CD8-positive, alpha-beta memory T cell (primary cell): ENCODE measurements at regions not wholly inside any gene's neighbourhood (a gene's known extent, or its start where the extent isn't known, plus 50 kb on each side); places are given as distances from the start of the nearest gene placed in this dataset.
"Not testable (repeated sequence)": the region's sequence is repeated elsewhere in the genome, so short reads cannot be mapped to it uniquely, and the experiment has no call there.

Source experiments
- CTCF ChIA-PET: fragments of 350-600 bp; sonication (Branson Sonifier 250); formaldehyde crosslinking; loops from one replicate; lab custom pipeline; 2021; ENCODE audit warnings: antibody characterized with exemption; lab: Charles Lee
- POLR2A ChIA-PET: fragments of 350-600 bp; sonication (Branson Sonifier 250); formaldehyde crosslinking; loops from one replicate; lab custom pipeline; 2021; ENCODE audit warnings: antibody characterized with exemption; lab: Charles Lee
- DNase-seq, 5 donors: peaks; one replicate each; pipeline versions ENCODE4 v3.0.0 to v3.0.0-alpha.2; 2020 to 2022; ENCODE audit warnings: mixed read lengths in 1 of 5
- H3K27ac ChIP-seq: one replicate; pipeline ENCODE4 v1.7.0; 2013; ENCODE audit warnings: low read depth, mild to moderate bottlenecking, low read length, moderate library complexity
- H3K27me3 ChIP-seq: 2 replicates; pipeline ENCODE4 v1.7.0; 2013; ENCODE audit warnings: low read length, mild to moderate bottlenecking; ENCODE audit not compliant: insufficient read depth, poor library complexity, severe bottlenecking
- H3K36me3 ChIP-seq: 2 replicates; pipeline ENCODE4 v1.7.0; 2013; ENCODE audit warnings: mild to moderate bottlenecking, low read length, moderate library complexity; ENCODE audit not compliant: insufficient read depth
- H3K4me1 ChIP-seq: 2 replicates; pipeline ENCODE4 v1.7.0; 2013; ENCODE audit warnings: mild to moderate bottlenecking, low read length, moderate library complexity; ENCODE audit not compliant: insufficient read depth
- H3K4me3 ChIP-seq: 2 replicates; pipeline ENCODE4 v1.7.0; 2013; ENCODE audit warnings: mild to moderate bottlenecking, low read length
- H3K9me3 ChIP-seq: 2 replicates; pipeline ENCODE4 v1.7.0; 2013; ENCODE audit warnings: mild to moderate bottlenecking, low read length
- H3K27ac Mint-ChIP-seq, 8 donors: one replicate each; pipeline ENCODE4 v1.8.0; 2020 to 2021; ENCODE audit warnings: mixed read lengths in 8 of 8, mild to moderate bottlenecking in 6 of 8, inconsistent platforms in 3 of 8, moderate library complexity in 3 of 8
- H3K27me3 Mint-ChIP-seq, 2 donors: one replicate each; pipeline ENCODE4 v1.8.0; 2020 to 2021; ENCODE audit warnings: mixed read lengths in 2 of 2, mild to moderate bottlenecking in 1 of 2, moderate library complexity in 1 of 2
- H3K36me3 Mint-ChIP-seq, 3 donors: one replicate each; pipeline ENCODE4 v1.8.0; 2020 to 2021; ENCODE audit warnings: mixed read lengths in 3 of 3, inconsistent platforms in 1 of 3, mild to moderate bottlenecking in 1 of 3
- H3K4me1 Mint-ChIP-seq, 3 donors: one replicate each; pipeline ENCODE4 v1.8.0; 2020 to 2021; ENCODE audit warnings: mixed read lengths in 3 of 3, inconsistent platforms in 1 of 3, mild to moderate bottlenecking in 1 of 3
- H3K4me3 Mint-ChIP-seq, 7 donors: one replicate each; pipeline ENCODE4 v1.8.0; 2020 to 2021; ENCODE audit warnings: mixed read lengths in 7 of 7, mild to moderate bottlenecking in 6 of 7, moderate library complexity in 4 of 7, inconsistent platforms in 2 of 7
- H3K9me3 Mint-ChIP-seq, 5 donors: one replicate each; pipeline ENCODE4 v1.8.0; 2020 to 2022; ENCODE audit warnings: mixed read lengths in 5 of 5, mild to moderate bottlenecking in 3 of 5, moderate library complexity in 2 of 5, inconsistent platforms in 1 of 5

GRCh38 chrX:56494923-56495322 is 68.5 kb upstream of the UBQLN2 start:
- H3K27ac Mint-ChIP-seq, DNase-seq, H3K27ac ChIP-seq, H3K36me3 ChIP-seq, H3K4me1 Mint-ChIP-seq, H3K4me3 ChIP-seq, H3K9me3 ChIP-seq, CTCF ChIA-PET, H3K27me3 ChIP-seq, H3K4me1 ChIP-seq: not testable (repeated sequence)
- H3K9me3 Mint-ChIP-seq: peaks cover 2 to 28% (median 5%) of the 10 kb centered on the region in 5 donors
- peaks cover 0 to 17% (median 0%) of the 10 kb centered on the region in 3 donors for H3K36me3 Mint-ChIP-seq
- H3K27me3 Mint-ChIP-seq: peaks cover 8 to 14% of the 10 kb centered on the region in 2 donors
- peak overlapping the region in 2 of 7 donors; percentile 8 to 55 for H3K4me3 Mint-ChIP-seq
- POLR2A ChIA-PET: interaction anchor here (0.6 kb wide), 1 partner anchor 1495 kb away, joined by 4 read pairs; the partner anchor contains the start of gene APEX2

- peaks cover 16% of the 10 kb centered on the region in 2 donors for H3K27me3 Mint-ChIP-seq
- Histone ChIP-seq H3K9me3 (no peaks in the 10 kb centered on the region), H3K27ac (no peak overlapping the region), H3K4me1 (no peaks in the 10 kb centered on the region), H3K36me3 (no peaks in the 10 kb centered on the region), H3K27me3 (no peaks in the 10 kb centered on the region), H3K4me3 (no peak overlapping the region)
- POLR2A ChIA-PET: no interaction called here
- H3K36me3 Mint-ChIP-seq: peaks cover 0 to 7% (median 0%) of the 10 kb centered on the region in 3 donors
- no peak for DNase-seq
- CTCF ChIA-PET: no interaction called here
- H3K9me3 Mint-ChIP-seq: peaks cover 0 to 26% (median 3%) of the 10 kb centered on the region in 5 donors
- no peaks in the 10 kb centered on the region for H3K4me1 Mint-ChIP-seq
- H3K4me3 Mint-ChIP-seq: no peak overlapping the region
- no peak overlapping the region for H3K27ac Mint-ChIP-seq
Observed at GRCh38 chrX:56498756-56499155, 64.7 kb upstream of the UBQLN2 start.

- H3K27ac ChIP-seq: no peak overlapping the region
- H3K36me3 ChIP-seq: no peaks in the 10 kb centered on the region
- H3K27me3 Mint-ChIP-seq: peaks cover 17% of the 10 kb centered on the region in 2 donors
- no peaks in the 10 kb centered on the region for H3K9me3 ChIP-seq
- no peak overlapping the region for H3K4me3 ChIP-seq
- no peaks in the 10 kb centered on the region for H3K4me1 ChIP-seq
- POLR2A ChIA-PET: no interaction called here
- peaks cover 0 to 7% (median 0%) of the 10 kb centered on the region in 3 donors for H3K36me3 Mint-ChIP-seq
- CTCF ChIA-PET: no interaction called here
- peaks cover 0 to 25% (median 3%) of the 10 kb centered on the region in 5 donors for H3K9me3 Mint-ChIP-seq
- H3K4me3 Mint-ChIP-seq: no peak overlapping the region
- no peak for DNase-seq
- H3K27ac Mint-ChIP-seq: no peak overlapping the region
- no peaks in the 10 kb centered on the region for H3K4me1 Mint-ChIP-seq
- H3K27me3 ChIP-seq: no peaks in the 10 kb centered on the region
Observed at GRCh38 chrX:56499372-56499771, 64.1 kb upstream of the UBQLN2 start.

- no peaks in the 10 kb centered on the region for H3K9me3 ChIP-seq
- no peak overlapping the region for H3K27ac ChIP-seq
- CTCF ChIA-PET: no interaction called here
- H3K36me3 Mint-ChIP-seq: no peaks in the 10 kb centered on the region
- no peaks in the 10 kb centered on the region for H3K27me3 ChIP-seq
- peak overlapping the region in 1 of 7 donors; percentile 32 for H3K4me3 Mint-ChIP-seq
- peaks cover 17 to 41% of the 10 kb centered on the region in 2 donors for H3K27me3 Mint-ChIP-seq
- H3K36me3 ChIP-seq: no peaks in the 10 kb centered on the region
- no peaks in the 10 kb centered on the region for H3K4me1 Mint-ChIP-seq
- no peak for DNase-seq
- H3K4me1 ChIP-seq: no peaks in the 10 kb centered on the region
- POLR2A ChIA-PET: interaction anchor here (0.6 kb wide), 1 partner anchor 60 kb away, joined by 3 read pairs; no protein-coding TSS in a partner anchor
- no peak overlapping the region for H3K27ac Mint-ChIP-seq
- H3K9me3 Mint-ChIP-seq: peaks cover 0 to 48% (median 9%) of the 10 kb centered on the region in 5 donors
- no peak overlapping the region for H3K4me3 ChIP-seq
Observed at GRCh38 chrX:56503941-56504673, 59.3 kb upstream of the UBQLN2 start.

GRCh38 chrX:56505866-56506265 is 57.6 kb upstream of the UBQLN2 start:
- Mint-ChIP-seq H3K4me1 (no peaks in the 10 kb centered on the region), H3K9me3 (peaks cover 0 to 53% (median 19%) of the 10 kb centered on the region in 5 donors), H3K27ac (no peak overlapping the region), H3K4me3 (no peak overlapping the region), H3K27me3 (peaks cover 17 to 48% of the 10 kb centered on the region in 2 donors), H3K36me3 (no peaks in the 10 kb centered on the region)
- H3K4me3 ChIP-seq: no peak overlapping the region
- no peak for DNase-seq
- H3K36me3 ChIP-seq: no peaks in the 10 kb centered on the region
- ChIA-PET POLR2A (no interaction called here), CTCF (no interaction called here)
- H3K4me1 ChIP-seq: no peaks in the 10 kb centered on the region
- H3K9me3 ChIP-seq: no peaks in the 10 kb centered on the region
- no peaks in the 10 kb centered on the region for H3K27me3 ChIP-seq
- no peak overlapping the region for H3K27ac ChIP-seq
